ENCODE measurements at regions not wholly inside any gene's neighbourhood (a gene's known extent, or its start where the extent isn't known, plus 50 kb on each side); places are given as distances from the start of the nearest gene placed in this dataset.

DNA sequence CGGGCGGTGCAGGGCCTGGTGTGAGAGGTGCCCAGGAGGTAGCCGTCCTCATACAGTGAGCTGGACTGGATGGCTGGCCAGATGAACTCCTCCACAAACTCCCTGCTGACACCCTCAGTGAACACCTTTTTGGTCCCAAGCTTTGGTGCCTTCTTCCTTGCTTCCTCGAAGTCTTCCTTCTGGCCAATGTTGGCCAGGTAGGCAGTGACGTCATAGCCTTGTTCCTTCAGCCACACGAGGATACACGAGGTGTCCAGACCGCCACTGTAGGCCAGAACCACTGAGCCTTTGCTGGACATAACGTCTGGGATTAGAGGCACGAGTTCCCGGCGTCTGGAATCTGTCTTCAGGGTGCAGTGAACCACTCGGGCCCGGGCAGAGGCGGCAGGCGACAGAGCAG is 206.8 kb upstream of the SP4 start (continued):
- no peak for TF ChIP-seq ERG (CRISPR knock-in tag; IDR thresholded peaks at IDR 0.05)
- TF ChIP-seq EMX1 (CRISPR knock-in tag; IDR thresholded peaks at IDR 0.05), result no peak
- no peak for TF ChIP-seq USF1 (CRISPR knock-in tag; IDR thresholded peaks at IDR 0.05)
- no peak for TF ChIP-seq MXD4 (CRISPR knock-in tag; IDR thresholded peaks at IDR 0.05; ENCODE audit: borderline replicate concordance)
- no peak for TF ChIP-seq TEAD1 (CRISPR knock-in tag; IDR thresholded peaks at IDR 0.05)
- TF ChIP-seq, protein P1, sequence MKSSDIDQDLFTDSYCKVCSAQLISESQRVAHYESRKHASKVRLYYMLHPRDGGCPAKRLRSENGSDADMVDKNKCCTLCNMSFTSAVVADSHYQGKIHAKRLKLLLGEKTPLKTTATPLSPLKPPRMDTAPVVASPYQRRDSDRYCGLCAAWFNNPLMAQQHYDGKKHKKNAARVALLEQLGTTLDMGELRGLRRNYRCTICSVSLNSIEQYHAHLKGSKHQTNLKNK (CRISPR knock-in tag; IDR thresholded peaks at IDR 0.05), result no peak
- no peak for TF ChIP-seq PRRX2 (CRISPR knock-in tag; IDR thresholded peaks at IDR 0.05)
- no peak for TF ChIP-seq CREM (CRISPR knock-in tag; IDR thresholded peaks at IDR 0.05)
- TF ChIP-seq, protein P2, sequence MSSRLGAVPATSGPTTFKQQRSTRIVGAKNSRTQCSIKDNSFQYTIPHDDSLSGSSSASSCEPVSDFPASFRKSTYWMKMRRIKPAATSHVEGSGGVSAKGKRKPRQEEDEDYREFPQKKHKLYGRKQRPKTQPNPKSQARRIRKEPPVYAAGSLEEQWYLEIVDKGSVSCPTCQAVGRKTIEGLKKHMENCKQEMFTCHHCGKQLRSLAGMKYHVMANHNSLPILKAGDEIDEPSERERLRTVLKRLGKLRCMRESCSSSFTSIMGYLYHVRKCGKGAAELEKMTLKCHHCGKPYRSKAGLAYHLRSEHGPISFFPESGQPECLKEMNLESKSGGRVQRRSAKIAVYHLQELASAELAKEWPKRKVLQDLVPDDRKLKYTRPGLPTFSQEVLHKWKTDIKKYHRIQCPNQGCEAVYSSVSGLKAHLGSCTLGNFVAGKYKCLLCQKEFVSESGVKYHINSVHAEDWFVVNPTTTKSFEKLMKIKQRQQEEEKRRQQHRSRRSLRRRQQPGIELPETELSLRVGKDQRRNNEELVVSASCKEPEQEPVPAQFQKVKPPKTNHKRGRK (CRISPR knock-in tag; IDR thresholded peaks at IDR 0.05; ENCODE audit: borderline replicate concordance), result no peak
- TF ChIP-seq MYBL2 (CRISPR knock-in tag; IDR thresholded peaks at IDR 0.05), result no peak
- TF ChIP-seq ELF4 (CRISPR knock-in tag; IDR thresholded peaks at IDR 0.05; ENCODE audit: low read depth), result no peak

DNA sequence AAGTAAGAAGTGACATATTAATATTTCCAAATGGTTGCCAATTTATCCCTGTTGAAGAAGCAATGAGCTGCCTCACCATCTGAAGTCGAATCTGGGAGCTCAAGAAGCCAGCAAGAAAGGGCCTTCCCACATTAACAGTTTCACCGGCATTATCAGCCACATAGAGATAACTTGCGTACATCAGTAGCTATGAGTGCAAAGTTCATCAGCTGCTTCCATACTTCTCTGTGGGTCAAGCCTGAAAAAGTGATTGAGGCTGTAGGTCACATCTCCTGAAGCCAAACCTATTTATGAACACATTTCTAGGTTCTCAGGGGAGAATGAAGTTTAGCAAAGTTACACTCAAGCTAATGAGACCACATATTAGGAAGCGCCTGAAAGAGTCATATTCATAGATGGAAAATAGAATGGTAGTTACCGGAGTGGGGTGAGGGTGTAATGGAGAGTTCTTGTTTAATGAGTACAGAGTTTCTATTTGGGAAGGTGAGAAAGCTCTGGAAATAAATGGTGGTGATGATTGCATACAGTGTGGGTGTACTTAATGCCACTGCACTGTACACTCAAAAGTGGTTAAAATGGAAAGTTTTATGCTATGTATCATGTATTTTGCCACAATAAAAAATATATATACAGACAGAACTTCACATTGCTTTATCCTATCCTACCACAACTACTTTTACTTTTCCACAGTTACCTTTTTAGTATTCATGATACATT is 189.3 kb upstream of the SP4 start:
- H3K4me1 Mint-ChIP-seq, result peaks cover 9% of the 10 kb centered on the region
- no peaks in the 10 kb centered on the region for H3K27me3 Mint-ChIP-seq (ENCODE audit: low read depth)
- CTCF ChIA-PET, result no interaction called here
- no peak overlapping the region for H3K27ac Mint-ChIP-seq
- ATAC-seq, result no peak
- no peak overlapping the region for H3K4me3 Mint-ChIP-seq
- DNase-seq (ENCODE audit: low spot score), result no peak
- H3K9me3 Mint-ChIP-seq, result peaks cover 1% of the 10 kb centered on the region; the same call in 1 of the 2 replicates
- no peaks in the 10 kb centered on the region for H3K36me3 Mint-ChIP-seq
- POLR2A ChIA-PET, result interaction anchor here (0.5 kb wide), 1 partner anchor 448 kb away, joined by 3 read pairs; no protein-coding TSS in a partner anchor
- TF ChIP-seq USF1 (CRISPR knock-in tag; IDR thresholded peaks at IDR 0.05) (no peak), GRHL2 (CRISPR knock-in tag; IDR thresholded peaks at IDR 0.05; ENCODE audit: insufficient replicate concordance, severe bottlenecking) (no peak), SMAD4 (CRISPR knock-in tag; IDR thresholded peaks at IDR 0.05) (no peak)
- TF ChIP-seq, protein P1 (CRISPR knock-in tag; IDR thresholded peaks at IDR 0.05), result no peak

DNA sequence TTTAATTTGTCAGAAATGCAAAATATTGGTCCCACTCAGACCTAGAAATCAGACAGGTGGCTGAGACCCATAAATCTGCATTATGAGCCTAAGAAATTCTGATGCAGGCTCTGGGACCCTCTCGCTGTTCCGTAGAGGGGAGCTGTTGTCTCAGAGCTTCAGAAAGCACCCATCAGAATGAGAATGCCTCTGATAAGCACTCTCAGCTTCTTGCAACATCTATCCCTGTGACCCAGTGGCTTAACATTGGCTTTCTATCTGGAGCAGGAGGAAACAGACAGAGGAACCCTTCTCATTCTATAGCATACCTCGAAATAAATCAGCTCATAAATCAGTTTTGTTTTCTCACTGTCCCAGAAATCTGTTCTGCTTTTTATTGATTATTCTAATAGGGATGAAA is 184.6 kb upstream of the SP4 start:
- ChIA-PET CTCF (interaction anchor here (0.9 to 1.6 kb wide), 2 partner anchors 8 to 11 kb away, joined by 4 to 16 read pairs; no protein-coding TSS in a partner anchor), POLR2A (no interaction called here)
- H3K9me3 Mint-ChIP-seq, result no peaks in the 10 kb centered on the region
- no peak overlapping the region for H3K27ac Mint-ChIP-seq
- no peak overlapping the region for H3K4me3 Mint-ChIP-seq
- DNase-seq (ENCODE audit: low spot score) (no peak), ATAC-seq (peak; percentile 92)
- H3K27me3 Mint-ChIP-seq (ENCODE audit: low read depth), result no peaks in the 10 kb centered on the region
- peaks cover 13% of the 10 kb centered on the region for H3K4me1 Mint-ChIP-seq
- no peaks in the 10 kb centered on the region for H3K36me3 Mint-ChIP-seq
- TF ChIP-seq ARID4B (CRISPR knock-in tag; IDR thresholded peaks at IDR 0.05; ENCODE audit: borderline replicate concordance) (no peak), IRF1 (CRISPR knock-in tag; IDR thresholded peaks at IDR 0.05) (no peak)
- TF ChIP-seq, protein P3, sequence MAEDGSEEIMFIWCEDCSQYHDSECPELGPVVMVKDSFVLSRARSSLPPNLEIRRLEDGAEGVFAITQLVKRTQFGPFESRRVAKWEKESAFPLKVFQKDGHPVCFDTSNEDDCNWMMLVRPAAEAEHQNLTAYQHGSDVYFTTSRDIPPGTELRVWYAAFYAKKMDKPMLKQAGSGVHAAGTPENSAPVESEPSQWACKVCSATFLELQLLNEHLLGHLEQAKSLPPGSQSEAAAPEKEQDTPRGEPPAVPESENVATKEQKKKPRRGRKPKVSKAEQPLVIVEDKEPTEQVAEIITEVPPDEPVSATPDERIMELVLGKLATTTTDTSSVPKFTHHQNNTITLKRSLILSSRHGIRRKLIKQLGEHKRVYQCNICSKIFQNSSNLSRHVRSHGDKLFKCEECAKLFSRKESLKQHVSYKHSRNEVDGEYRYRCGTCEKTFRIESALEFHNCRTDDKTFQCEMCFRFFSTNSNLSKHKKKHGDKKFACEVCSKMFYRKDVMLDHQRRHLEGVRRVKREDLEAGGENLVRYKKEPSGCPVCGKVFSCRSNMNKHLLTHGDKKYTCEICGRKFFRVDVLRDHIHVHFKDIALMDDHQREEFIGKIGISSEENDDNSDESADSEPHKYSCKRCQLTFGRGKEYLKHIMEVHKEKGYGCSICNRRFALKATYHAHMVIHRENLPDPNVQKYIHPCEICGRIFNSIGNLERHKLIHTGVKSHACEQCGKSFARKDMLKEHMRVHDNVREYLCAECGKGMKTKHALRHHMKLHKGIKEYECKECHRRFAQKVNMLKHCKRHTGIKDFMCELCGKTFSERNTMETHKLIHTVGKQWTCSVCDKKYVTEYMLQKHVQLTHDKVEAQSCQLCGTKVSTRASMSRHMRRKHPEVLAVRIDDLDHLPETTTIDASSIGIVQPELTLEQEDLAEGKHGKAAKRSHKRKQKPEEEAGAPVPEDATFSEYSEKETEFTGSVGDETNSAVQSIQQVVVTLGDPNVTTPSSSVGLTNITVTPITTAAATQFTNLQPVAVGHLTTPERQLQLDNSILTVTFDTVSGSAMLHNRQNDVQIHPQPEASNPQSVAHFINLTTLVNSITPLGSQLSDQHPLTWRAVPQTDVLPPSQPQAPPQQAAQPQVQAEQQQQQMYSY (CRISPR knock-in tag; IDR thresholded peaks at IDR 0.05), result no peak
